Neural cell (in vitro differentiated cells): ENCODE measurements at regions not wholly inside any gene's neighbourhood (a gene's known extent, or its start where the extent isn't known, plus 50 kb on each side); places are given as distances from the start of the nearest gene placed in this dataset.

Experiments used
- H2AFZ ChIP-seq: fragments of 200-600, 300-800 bp; sonication (generic), shearing (Covaris generic); 2 replicates; pipeline ENCODE4 v1.6.0; 2014; ENCODE audit warnings: low read depth, mild to moderate bottlenecking, antibody characterized with exemption, low read length, moderate library complexity
- H3F3A ChIP-seq: fragments of 200-600 bp; shearing (Covaris generic); 2 replicates; pipeline ENCODE4 v1.6.1; 2016; ENCODE audit warnings: mild to moderate bottlenecking, moderate library complexity, mixed read lengths, antibody characterized with exemption, low read length; ENCODE audit not compliant: insufficient read depth, poor library complexity, severe bottlenecking
- H3K27ac ChIP-seq: fragments of 200-600, 300-800 bp; sonication (generic), shearing (Covaris generic); 2 replicates; pipeline ENCODE4 v1.5.1; 2014; ENCODE audit warnings: mild to moderate bottlenecking, low read length, moderate library complexity
- H3K27me3 ChIP-seq: fragments of 300-800, 200-600 bp; sonication (generic), shearing (Covaris generic); 2 replicates; pipeline ENCODE4 v1.6.0; 2014; ENCODE audit warnings: mild to moderate bottlenecking, low read depth, low read length, moderate library complexity; ENCODE audit not compliant: insufficient read depth
- H3K36me3 ChIP-seq: fragments of 300-800, 200-600 bp; sonication (generic), shearing (Covaris generic); 2 replicates; pipeline ENCODE4 v1.5.1; 2014; ENCODE audit warnings: mild to moderate bottlenecking, antibody characterized with exemption, low read length, moderate library complexity; ENCODE audit not compliant: insufficient read depth
- H3K4me2 ChIP-seq: fragments of 300-800, 200-600 bp; sonication (generic), shearing (Covaris generic); 2 replicates; pipeline ENCODE4 v1.6.0; 2014; ENCODE audit warnings: mild to moderate bottlenecking, low read length
- H3K4me3 ChIP-seq: fragments of 300-800, 200-600 bp; sonication (generic), shearing (Covaris generic); 2 replicates; pipeline ENCODE4 v1.5.1; 2014; ENCODE audit warnings: mild to moderate bottlenecking, low read length, moderate library complexity
- H3K79me2 ChIP-seq: fragments of 200-600 bp; shearing (Covaris generic); replicated peaks from 2 replicates; pipeline ENCODE4 v1.6.0; 2014; ENCODE audit warnings: mild to moderate bottlenecking, low read length, moderate library complexity; ENCODE audit not compliant: insufficient read depth
- H3K9ac ChIP-seq: fragments of 300-800, 200-600 bp; sonication (generic), shearing (Covaris generic); 2 replicates; pipeline ENCODE4 v1.6.1; 2016; ENCODE audit warnings: mild to moderate bottlenecking, low read length, mixed read lengths
- H3K9me2 ChIP-seq: fragments of 200-600 bp; shearing (Covaris generic); 2 replicates; pipeline ENCODE4 v1.6.1; 2016; ENCODE audit warnings: mild to moderate bottlenecking, low read length, mixed read lengths; ENCODE audit not compliant: insufficient read depth
- H3K9me3 ChIP-seq: fragments of 200-600, 300-800 bp; sonication (generic), shearing (Covaris generic); 2 replicates; pipeline ENCODE4 v1.6.1; 2016; ENCODE audit warnings: mild to moderate bottlenecking, mixed run types, low read length, moderate library complexity, mixed read lengths
- H4K20me1 ChIP-seq: fragments of 200-600 bp; shearing (Covaris generic); 2 replicates; pipeline ENCODE4 v1.6.1; 2016; ENCODE audit warnings: mild to moderate bottlenecking, mixed run types; ENCODE audit not compliant: insufficient read depth
- CTCF ChIP-seq: fragments of 450-650 bp; IDR thresholded peaks from 2 replicates; pipeline ENCODE4 v1.5.1; 2014; ENCODE audit warnings: antibody characterized with exemption, mild to moderate bottlenecking, moderate library complexity; ENCODE audit not compliant: poor library complexity, severe bottlenecking
- EP300 ChIP-seq: fragments of 450-650 bp; conservative IDR thresholded peaks from 2 replicates; pipeline ENCODE4 v1.6.1; 2014; ENCODE audit warnings: antibody characterized with exemption, mild to moderate bottlenecking, moderate library complexity; ENCODE audit not compliant: poor library complexity, severe bottlenecking
- EZH2 ChIP-seq: fragments of 200-600, 300-800 bp; shearing (Covaris generic), sonication (generic); IDR thresholded peaks from 2 replicates; pipeline ENCODE4 v1.6.1; 2014; ENCODE audit warnings: antibody characterized with exemption, low read length, borderline replicate concordance, mild to moderate bottlenecking; ENCODE audit not compliant: insufficient read depth, poor library complexity, severe bottlenecking
- MXI1 ChIP-seq: fragments of 450-650 bp; conservative IDR thresholded peaks from 2 replicates; pipeline ENCODE4 v1.6.1; 2014; ENCODE audit warnings: antibody characterized with exemption, mild to moderate bottlenecking; ENCODE audit not compliant: poor library complexity, severe bottlenecking
- POLR2AphosphoS5 ChIP-seq: IDR thresholded peaks from 2 replicates; pipeline ENCODE4 v1.6.1; 2012
- RAD21 ChIP-seq: fragments of 450-650 bp; conservative IDR thresholded peaks from 2 replicates; pipeline ENCODE4 v1.6.1; 2014; ENCODE audit warnings: antibody characterized with exemption, mild to moderate bottlenecking, moderate library complexity
- REST ChIP-seq: IDR thresholded peaks from 2 replicates; pipeline ENCODE4 v1.6.1; 2012; ENCODE audit warnings: borderline replicate concordance
- SMC3 ChIP-seq: fragments of 450-650 bp; conservative IDR thresholded peaks from 2 replicates; pipeline ENCODE4 v1.6.1; 2014; ENCODE audit warnings: antibody characterized with exemption, mild to moderate bottlenecking, moderate library complexity; ENCODE audit not compliant: poor library complexity
- TAF1 ChIP-seq: IDR thresholded peaks from 2 replicates; pipeline ENCODE4 v1.6.1; 2012; ENCODE audit warnings: low read depth

- Histone ChIP-seq H3K36me3 (no peaks in the 10 kb centered on the region), H4K20me1 (no peaks in the 10 kb centered on the region), H3K27ac (no peak overlapping the region), H3K9me2 (no peaks in the 10 kb centered on the region), H3K4me3 (no peak overlapping the region), H3F3A (no peaks in the 10 kb centered on the region), H3K79me2 (no peaks in the 10 kb centered on the region), H3K27me3 (no peaks in the 10 kb centered on the region), H2AFZ (no peak overlapping the region), H3K9me3 (no peaks in the 10 kb centered on the region), H3K4me2 (no peak overlapping the region), H3K9ac (no peak overlapping the region)
- TF ChIP-seq CTCF (no peak), EP300 (no peak), RAD21 (no peak), EZH2 (no peak), POLR2AphosphoS5 (no peak), SMC3 (no peak), TAF1 (no peak), REST (no peak), MXI1 (no peak)
Measured at GRCh38 chr4:106603471-106603870, 234.9 kb upstream of the GIMD1 start.

- no peaks in the 10 kb centered on the region for H3K9me2 ChIP-seq
- H3K4me3 ChIP-seq: no peak overlapping the region
- TF ChIP-seq CTCF: no peak
- TF ChIP-seq SMC3: no peak
- no peak for TF ChIP-seq EZH2
- TF ChIP-seq MXI1: no peak
- no peak for TF ChIP-seq POLR2AphosphoS5
- TF ChIP-seq EP300: no peak
- TF ChIP-seq REST: no peak
- H3K36me3 ChIP-seq: no peaks in the 10 kb centered on the region
- H3K4me2 ChIP-seq: no peak overlapping the region
- no peak overlapping the region for H3K27ac ChIP-seq
- H2AFZ ChIP-seq: no peak overlapping the region
- no peaks in the 10 kb centered on the region for H3K79me2 ChIP-seq
- H4K20me1 ChIP-seq: no peaks in the 10 kb centered on the region
- H3K9ac ChIP-seq: no peak overlapping the region
- no peaks in the 10 kb centered on the region for H3K9me3 ChIP-seq
- no peaks in the 10 kb centered on the region for H3K27me3 ChIP-seq
- H3F3A ChIP-seq: no peaks in the 10 kb centered on the region
Measured at GRCh38 chr4:106602711-106603110, 234.1 kb upstream of the GIMD1 start.
